ENCODE measurements at regions not wholly inside any gene's neighbourhood (a gene's known extent, or its start where the extent isn't known, plus 50 kb on each side); places are given as distances from the start of the nearest gene placed in this dataset.

GRCh38 chr16:35463358-35463757 lies 2003.9 kb downstream of the TP53TG3F start:
- CTCF ChIA-PET = no interaction called here
- DNase-seq (ENCODE audit: extremely low spot score) = no peak

DNA sequence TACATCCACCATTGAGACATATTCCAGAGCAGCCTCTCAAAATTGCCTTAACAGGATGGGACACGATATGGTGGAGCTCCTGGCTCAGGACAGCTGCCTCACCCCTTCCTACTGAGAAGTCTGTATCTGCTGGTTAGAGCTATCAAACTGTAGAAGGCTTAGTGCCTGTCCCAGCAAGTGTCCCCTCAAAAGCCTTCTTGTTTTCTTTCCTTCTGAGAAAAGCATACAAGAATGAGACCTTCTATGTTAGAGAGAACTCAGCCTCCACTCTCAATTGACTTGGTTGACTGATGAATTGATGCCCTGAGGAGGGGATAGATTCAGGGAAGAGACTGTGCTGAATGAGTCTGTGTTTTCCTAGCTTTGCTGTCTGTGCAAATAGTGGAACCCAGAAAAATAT lies 2020.9 kb downstream of the TP53TG3F start:
- ChIA-PET POLR2A (no interaction called here), CTCF (no interaction called here)
- no peak for TF ChIP-seq CTBP1 (IDR thresholded peaks at IDR 0.05; ENCODE audit: borderline replicate concordance)
- no peak for TF ChIP-seq FOXM1 (IDR thresholded peaks at IDR 0.05; ENCODE audit: borderline replicate concordance)
- TF ChIP-seq ARNT (IDR thresholded peaks at IDR 0.05) = no peak
- TF ChIP-seq ZNF384 (IDR thresholded peaks at IDR 0.05) = no peak
- TF ChIP-seq FOXK2 (IDR thresholded peaks at IDR 0.05) = no peak
- TF ChIP-seq PKNOX1 (IDR thresholded peaks at IDR 0.05) = no peak
- TF ChIP-seq FOXA1 (IDR thresholded peaks at IDR 0.05) = no peak
- TF ChIP-seq LEF1 (IDR thresholded peaks at IDR 0.05; ENCODE audit: borderline replicate concordance) = no peak
- no peak for DNase-seq (ENCODE audit: extremely low spot score)

More at GRCh38 chr16:35463358-35463757, 2003.9 kb downstream of the TP53TG3F start:
- POLR2A ChIA-PET = no interaction called here
- TF ChIP-seq L3MBTL2 (conservative IDR thresholded peaks at IDR 0.05) (no peak), ZNF384 (IDR thresholded peaks at IDR 0.05) (no peak), ELF4 (IDR thresholded peaks at IDR 0.05) (no peak), HDGF (IDR thresholded peaks at IDR 0.05; ENCODE audit: borderline replicate concordance) (no peak), FOXA1 (IDR thresholded peaks at IDR 0.05) (no peak), PKNOX1 (IDR thresholded peaks at IDR 0.05) (no peak), SP1 (IDR thresholded peaks at IDR 0.05) (no peak)

- ChIA-PET POLR2A (no interaction called here), CTCF (no interaction called here)
- no peak for DNase-seq (ENCODE audit: extremely low spot score)
Observed at GRCh38 chr16:35480988-35481387, 2021.6 kb downstream of the TP53TG3F start.

DNA sequence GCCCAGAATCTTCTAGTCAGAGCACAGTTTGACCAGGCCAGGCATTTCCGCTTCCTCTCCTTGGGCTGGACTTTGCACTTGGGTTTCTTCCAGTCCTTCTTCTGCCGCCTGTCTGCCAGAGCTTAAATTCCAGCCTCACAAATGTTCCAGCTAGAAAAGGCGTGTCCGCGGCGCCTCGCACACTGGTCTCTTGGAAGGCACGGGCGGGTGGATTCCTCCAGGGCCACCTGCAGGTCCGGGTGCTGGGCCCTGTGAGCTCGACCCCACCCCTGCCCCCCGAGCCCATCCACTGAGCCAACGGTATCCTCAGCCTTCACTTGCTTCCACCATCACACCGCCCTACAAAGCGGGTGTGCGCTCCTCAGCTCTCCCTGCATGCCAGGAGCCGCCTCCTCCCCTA lies 2026.5 kb downstream of the TP53TG3F start:
- TF ChIP-seq NFRKB (IDR thresholded peaks at IDR 0.05) = no peak
- no peak for TF ChIP-seq BHLHE40 (IDR thresholded peaks at IDR 0.05; ENCODE audit: borderline replicate concordance)
- no peak for TF ChIP-seq SP1 (IDR thresholded peaks at IDR 0.05)
- no peak for TF ChIP-seq ARNT (IDR thresholded peaks at IDR 0.05)
- TF ChIP-seq FOXK2 (IDR thresholded peaks at IDR 0.05) = no peak
- no peak for TF ChIP-seq L3MBTL2 (conservative IDR thresholded peaks at IDR 0.05)
- no peak for TF ChIP-seq SUZ12 (IDR thresholded peaks at IDR 0.05)
- TF ChIP-seq TARDBP (IDR thresholded peaks at IDR 0.05) = no peak
- TF ChIP-seq ELF4 (IDR thresholded peaks at IDR 0.05) = no peak
- TF ChIP-seq ZNF384 (IDR thresholded peaks at IDR 0.05) = no peak
- ChIA-PET POLR2A (no interaction called here), CTCF (no interaction called here)
- DNase-seq (ENCODE audit: extremely low spot score) = no peak

More at GRCh38 chr16:35480988-35481387, 2021.6 kb downstream of the TP53TG3F start:
- no peak for TF ChIP-seq FOXM1 (IDR thresholded peaks at IDR 0.05; ENCODE audit: borderline replicate concordance)
- TF ChIP-seq BHLHE40 (IDR thresholded peaks at IDR 0.05; ENCODE audit: borderline replicate concordance) = no peak
- TF ChIP-seq SUZ12 (IDR thresholded peaks at IDR 0.05) = no peak
- no peak for TF ChIP-seq FOXA1 (IDR thresholded peaks at IDR 0.05)
- TF ChIP-seq L3MBTL2 (conservative IDR thresholded peaks at IDR 0.05) = no peak
- no peak for TF ChIP-seq CTBP1 (IDR thresholded peaks at IDR 0.05; ENCODE audit: borderline replicate concordance)
- TF ChIP-seq TARDBP (IDR thresholded peaks at IDR 0.05) = no peak
- no peak for TF ChIP-seq FOXK2 (IDR thresholded peaks at IDR 0.05)
- TF ChIP-seq SP1 (IDR thresholded peaks at IDR 0.05) = no peak
- TF ChIP-seq ZNF384 (IDR thresholded peaks at IDR 0.05) = no peak
- no peak for TF ChIP-seq LEF1 (IDR thresholded peaks at IDR 0.05; ENCODE audit: borderline replicate concordance)

DNA sequence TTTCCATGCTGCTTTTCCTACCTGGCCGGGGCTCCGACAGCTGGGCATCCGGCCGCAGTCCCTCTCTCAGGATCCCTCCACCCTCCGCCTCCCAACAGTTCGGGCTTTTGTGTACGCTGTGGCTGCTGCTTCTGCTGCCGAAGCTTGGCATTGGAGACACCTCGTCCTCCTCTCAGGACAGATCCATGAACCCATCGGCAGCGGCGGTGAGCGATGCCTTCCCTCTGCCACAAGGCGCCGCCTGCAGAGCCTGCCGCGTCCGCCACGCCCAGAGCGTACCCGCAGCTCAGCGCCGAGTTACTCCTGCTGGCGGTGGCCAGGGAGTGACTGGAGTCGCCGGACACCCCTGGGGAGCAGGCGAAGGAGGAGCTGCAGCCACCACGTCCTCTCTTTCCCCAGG lies 2032.8 kb downstream of the TP53TG3F start:
- ChIA-PET POLR2A (no interaction called here), CTCF (no interaction called here)
- TF ChIP-seq ARNT (IDR thresholded peaks at IDR 0.05) = no peak
- no peak for TF ChIP-seq PKNOX1 (IDR thresholded peaks at IDR 0.05)
- no peak for TF ChIP-seq NFRKB (IDR thresholded peaks at IDR 0.05)
- TF ChIP-seq CTBP1 (IDR thresholded peaks at IDR 0.05; ENCODE audit: borderline replicate concordance) = no peak
- TF ChIP-seq FOXK2 (IDR thresholded peaks at IDR 0.05) = no peak
- no peak for TF ChIP-seq FOXA1 (IDR thresholded peaks at IDR 0.05)
- no peak for TF ChIP-seq FOXM1 (IDR thresholded peaks at IDR 0.05; ENCODE audit: borderline replicate concordance)
- TF ChIP-seq HDGF (IDR thresholded peaks at IDR 0.05; ENCODE audit: borderline replicate concordance) = no peak
- TF ChIP-seq ZNF384 (IDR thresholded peaks at IDR 0.05) = no peak
- no peak for TF ChIP-seq SUZ12 (IDR thresholded peaks at IDR 0.05)
- no peak for TF ChIP-seq SP1 (IDR thresholded peaks at IDR 0.05)
- no peak for DNase-seq (ENCODE audit: extremely low spot score)

GRCh38 chr16:35497399-35497798 lies 2038.0 kb downstream of the TP53TG3F start:
- ChIA-PET CTCF (no interaction called here), POLR2A (no interaction called here)
- DNase-seq (ENCODE audit: extremely low spot score) = no peak
- TF ChIP-seq FOXA1 (IDR thresholded peaks at IDR 0.05) = no peak
- no peak for TF ChIP-seq ELF4 (IDR thresholded peaks at IDR 0.05)
- no peak for TF ChIP-seq HDGF (IDR thresholded peaks at IDR 0.05; ENCODE audit: borderline replicate concordance)
- TF ChIP-seq FOXM1 (IDR thresholded peaks at IDR 0.05; ENCODE audit: borderline replicate concordance) = no peak
- TF ChIP-seq TARDBP (IDR thresholded peaks at IDR 0.05) = no peak
- no peak for TF ChIP-seq CTBP1 (IDR thresholded peaks at IDR 0.05; ENCODE audit: borderline replicate concordance)
- no peak for TF ChIP-seq ZNF384 (IDR thresholded peaks at IDR 0.05)
- no peak for TF ChIP-seq SUZ12 (IDR thresholded peaks at IDR 0.05)
- TF ChIP-seq SP1 (IDR thresholded peaks at IDR 0.05) = no peak
- no peak for TF ChIP-seq PKNOX1 (IDR thresholded peaks at IDR 0.05)
- no peak for TF ChIP-seq NFRKB (IDR thresholded peaks at IDR 0.05)

Data from HEK293T (cell line).